ENCODE measurements at regions not wholly inside any gene's neighbourhood (a gene's known extent, or its start where the extent isn't known, plus 50 kb on each side); places are given as distances from the start of the nearest gene placed in this dataset.

GRCh38 chr2:52844701-52845423 is 922.7 kb upstream of the CHAC2 start:
- DNase-seq = no peak
- H3K36me3 ChIP-seq = no peaks in the 10 kb centered on the region
- H3K27me3 ChIP-seq = no peaks in the 10 kb centered on the region
- intact Hi-C loops (cut with DNase I) = no loop called here
- H3K9me3 ChIP-seq = no peaks in the 10 kb centered on the region
- WGBS, 2 donors = 61 to 76% methylated on average over 5 of the region's 5 CpGs
- no peak overlapping the region for H3K27ac ChIP-seq
- H3K4me3 ChIP-seq = no peak overlapping the region
- TF ChIP-seq EP300 (IDR thresholded peaks at IDR 0.05) = no peak
- no peak for TF ChIP-seq CTCF (IDR thresholded peaks at IDR 0.05)
- TF ChIP-seq POLR2A (IDR thresholded peaks at IDR 0.05) = no peak
- TF ChIP-seq POLR2AphosphoS5 (IDR thresholded peaks at IDR 0.05) = no peak
- H3K4me1 ChIP-seq = no peaks in the 10 kb centered on the region

- WGBS, 2 donors = 57 to 83% methylated on average over 2 of the region's 2 CpGs
- no peak for DNase-seq
- Histone ChIP-seq H3K27ac (no peak overlapping the region), H3K9me3 (no peaks in the 10 kb centered on the region), H3K36me3 (no peaks in the 10 kb centered on the region), H3K4me1 (no peaks in the 10 kb centered on the region), H3K27me3 (no peaks in the 10 kb centered on the region), H3K4me3 (no peak overlapping the region)
- intact Hi-C loops (cut with DNase I) = no loop called here
- TF ChIP-seq POLR2A (IDR thresholded peaks at IDR 0.05) (no peak), POLR2AphosphoS5 (IDR thresholded peaks at IDR 0.05) (no peak), EP300 (IDR thresholded peaks at IDR 0.05) (no peak), CTCF (IDR thresholded peaks at IDR 0.05) (no peak)
Measured at GRCh38 chr2:52835909-52836308, 931.7 kb upstream of the CHAC2 start.

- H3K36me3 ChIP-seq = no peaks in the 10 kb centered on the region
- no peaks in the 10 kb centered on the region for H3K27me3 ChIP-seq
- intact Hi-C loops (cut with DNase I) = no loop called here
- no peak overlapping the region for H3K4me3 ChIP-seq
- TF ChIP-seq POLR2AphosphoS5 (IDR thresholded peaks at IDR 0.05) (no peak), EP300 (IDR thresholded peaks at IDR 0.05) (no peak), CTCF (IDR thresholded peaks at IDR 0.05) (no peak), POLR2A (IDR thresholded peaks at IDR 0.05) (no peak)
- no peak overlapping the region for H3K27ac ChIP-seq
- DNase-seq = no peak
- no peaks in the 10 kb centered on the region for H3K9me3 ChIP-seq
- H3K4me1 ChIP-seq = no peaks in the 10 kb centered on the region
Measured at GRCh38 chr2:52831216-52831615, 936.4 kb upstream of the CHAC2 start.

- 94 to 96% methylated on average over 1 of the region's 1 CpG for WGBS, 2 donors
- Histone ChIP-seq H3K4me3 (no peak overlapping the region), H3K27me3 (no peaks in the 10 kb centered on the region), H3K9me3 (no peaks in the 10 kb centered on the region), H3K36me3 (no peaks in the 10 kb centered on the region), H3K4me1 (no peaks in the 10 kb centered on the region), H3K27ac (no peak overlapping the region)
- TF ChIP-seq EP300 (IDR thresholded peaks at IDR 0.05) (no peak), POLR2AphosphoS5 (IDR thresholded peaks at IDR 0.05) (no peak), CTCF (IDR thresholded peaks at IDR 0.05) (no peak), POLR2A (IDR thresholded peaks at IDR 0.05) (no peak)
- DNase-seq = no peak
- intact Hi-C loops (cut with DNase I) = no loop called here
Measured at GRCh38 chr2:52828112-52828511, 939.5 kb upstream of the CHAC2 start.

GRCh38 chr2:52821631-52822030 is 946.0 kb upstream of the CHAC2 start:
- no peak for DNase-seq
- no peaks in the 10 kb centered on the region for H3K36me3 ChIP-seq
- intact Hi-C loops (cut with DNase I) = no loop called here
- no peaks in the 10 kb centered on the region for H3K9me3 ChIP-seq
- H3K27ac ChIP-seq = no peak overlapping the region
- no peaks in the 10 kb centered on the region for H3K27me3 ChIP-seq
- TF ChIP-seq CTCF (IDR thresholded peaks at IDR 0.05) (no peak), POLR2AphosphoS5 (IDR thresholded peaks at IDR 0.05) (no peak), EP300 (IDR thresholded peaks at IDR 0.05) (no peak), POLR2A (IDR thresholded peaks at IDR 0.05) (no peak)
- no peaks in the 10 kb centered on the region for H3K4me1 ChIP-seq
- no peak overlapping the region for H3K4me3 ChIP-seq

All from sigmoid colon (tissue), 6 donors.